Ascending aorta (tissue), 2 donors: ENCODE measurements at regions not wholly inside any gene's neighbourhood (a gene's known extent, or its start where the extent isn't known, plus 50 kb on each side); places are given as distances from the start of the nearest gene placed in this dataset.
"Not testable (repeated sequence)": the region's sequence is repeated elsewhere in the genome, so short reads cannot be mapped to it uniquely, and the experiment has no call there.

ENCODE experiments used
- DNase-seq, 2 donors: peaks; one replicate each; pipeline ENCODE4 v3.0.0-alpha.2; 2019; ENCODE audit warnings: low spot score in 2 of 2
- H3K27ac ChIP-seq, 2 donors: fragments of 200-600 bp; sonication (generic); one replicate each; pipeline ENCODE4 v1.5.1; 2016 to 2017; ENCODE audit warnings: mild to moderate bottlenecking in 1 of 2
- H3K27me3 ChIP-seq: fragments of 200-600 bp; sonication (generic); one replicate; pipeline ENCODE4 v1.5.1; 2017
- H3K36me3 ChIP-seq, 2 donors: fragments of 200-600 bp; sonication (generic); one replicate each; pipeline ENCODE4 v1.5.1; 2016
- H3K4me1 ChIP-seq, 2 donors: fragments of 200-600 bp; sonication (generic); one replicate each; pipeline ENCODE4 v1.5.1; 2016 to 2017; ENCODE audit warnings: mild to moderate bottlenecking in 1 of 2
- H3K4me3 ChIP-seq, 2 donors: fragments of 200-600 bp; sonication (generic); one replicate each; pipeline ENCODE4 v1.5.1; 2016 to 2017; ENCODE audit warnings: mild to moderate bottlenecking in 1 of 2
- H3K9me3 ChIP-seq, 2 donors: fragments of 200-600 bp; sonication (generic); one replicate each; pipeline ENCODE4 v1.5.1; 2016
- CTCF ChIP-seq, 3 experiments: fragments of 200-600 bp in 2 of 3; fragments of 450-650 bp in 1 of 3; sonication (generic) in 2 of 3; IDR thresholded peaks; one replicate each; pipeline ENCODE4 v1.5.1; 2016 to 2019; ENCODE audit warnings: antibody characterized with exemption in 3 of 3, mild to moderate bottlenecking in 1 of 3, moderate library complexity in 1 of 3
- intact Hi-C: fragments of 100-400 bp; cut with DNase I; formaldehyde crosslinking; loops from one replicate; pipeline ENCODE4 v1.15.1; 2023

- no peaks in the 10 kb centered on the region for H3K9me3 ChIP-seq
- H3K27me3 ChIP-seq, result no peaks in the 10 kb centered on the region
- intact Hi-C loops, result no loop called here
- no peak overlapping the region for H3K27ac ChIP-seq
- TF ChIP-seq CTCF (IDR thresholded peaks at IDR 0.05), result no peak
- DNase-seq, result no peak
- no peaks in the 10 kb centered on the region for H3K36me3 ChIP-seq
- peaks cover 0 to 5% of the 10 kb centered on the region in 2 donors for H3K4me1 ChIP-seq
- H3K4me3 ChIP-seq, result no peak overlapping the region
Observed at GRCh38 chr6:44037847-44038542, 89.3 kb downstream of the MRPL14 start.

GRCh38 chr6:44037276-44037675, 90.0 kb downstream of the MRPL14 start:
- H3K27me3 ChIP-seq, H3K9me3 ChIP-seq, H3K36me3 ChIP-seq, DNase-seq, H3K4me1 ChIP-seq, H3K27ac ChIP-seq, intact Hi-C loops, H3K4me3 ChIP-seq: not testable (repeated sequence)

- DNase-seq, result no peak
- Histone ChIP-seq H3K4me3 (no peak overlapping the region), H3K27ac (no peak overlapping the region), H3K9me3 (no peaks in the 10 kb centered on the region), H3K4me1 (no peaks in the 10 kb centered on the region), H3K27me3 (no peaks in the 10 kb centered on the region), H3K36me3 (no peaks in the 10 kb centered on the region)
- intact Hi-C loops, result no loop called here
- no peak for TF ChIP-seq CTCF (IDR thresholded peaks at IDR 0.05)
Observed at GRCh38 chr6:44036699-44037101, 90.6 kb downstream of the MRPL14 start.

- no peak for TF ChIP-seq CTCF (IDR thresholded peaks at IDR 0.05)
- H3K27me3 ChIP-seq, result no peaks in the 10 kb centered on the region
- H3K4me1 ChIP-seq, result no peaks in the 10 kb centered on the region
- intact Hi-C loops, result no loop called here
- H3K36me3 ChIP-seq, result no peaks in the 10 kb centered on the region
- no peak for DNase-seq
- no peak overlapping the region for H3K27ac ChIP-seq
- no peak overlapping the region for H3K4me3 ChIP-seq
- no peaks in the 10 kb centered on the region for H3K9me3 ChIP-seq
Observed at GRCh38 chr6:44036196-44036595, 91.1 kb downstream of the MRPL14 start.

GRCh38 chr6:44035621-44036020, 91.6 kb downstream of the MRPL14 start:
- intact Hi-C loops, result no loop called here
- Histone ChIP-seq H3K4me1 (no peaks in the 10 kb centered on the region), H3K27ac (no peak overlapping the region), H3K27me3 (no peaks in the 10 kb centered on the region), H3K36me3 (no peaks in the 10 kb centered on the region), H3K4me3 (no peak overlapping the region), H3K9me3 (no peaks in the 10 kb centered on the region)
- no peak for TF ChIP-seq CTCF (IDR thresholded peaks at IDR 0.05)
- no peak for DNase-seq

- no peak overlapping the region for H3K27ac ChIP-seq
- no peak overlapping the region for H3K4me3 ChIP-seq
- intact Hi-C loops, result no loop called here
- no peak for TF ChIP-seq CTCF (IDR thresholded peaks at IDR 0.05)
- no peak for DNase-seq
- no peaks in the 10 kb centered on the region for H3K4me1 ChIP-seq
- no peaks in the 10 kb centered on the region for H3K27me3 ChIP-seq
- H3K9me3 ChIP-seq, result no peaks in the 10 kb centered on the region
- no peaks in the 10 kb centered on the region for H3K36me3 ChIP-seq
Observed at GRCh38 chr6:44034931-44035345, 92.3 kb downstream of the MRPL14 start.
